ENCODE measurements at regions not wholly inside any gene's neighbourhood (a gene's known extent, or its start where the extent isn't known, plus 50 kb on each side); places are given as distances from the start of the nearest gene placed in this dataset.

- Histone ChIP-seq H3K9ac (no peak overlapping the region), H3K9me2 (ENCODE audit: insufficient read depth) (no peaks in the 10 kb centered on the region), H3F3A (ENCODE audit: insufficient read depth) (no peaks in the 10 kb centered on the region), H3K4me2 (ENCODE audit: unreplicated experiment) (no peak overlapping the region), H3K79me2 (ENCODE audit: insufficient read depth) (no peaks in the 10 kb centered on the region), H3K27ac (no peak overlapping the region), H3K4me3 (no peak overlapping the region), H3K36me3 (ENCODE audit: low read depth) (no peaks in the 10 kb centered on the region), H2AFZ (no peak overlapping the region), H3K27me3 (replicated peaks; ENCODE audit: insufficient read depth) (no peaks in the 10 kb centered on the region), H3K9me3 (ENCODE audit: low read depth) (no peaks in the 10 kb centered on the region), H4K20me1 (ENCODE audit: insufficient read depth) (no peaks in the 10 kb centered on the region), H3K4me1 (ENCODE audit: insufficient read depth) (no peaks in the 10 kb centered on the region)
- DNase-seq = no peak
- TF ChIP-seq EZH2phosphoT487 (IDR thresholded peaks at IDR 0.05; ENCODE audit: insufficient read depth, low read depth) = no peak
- no peak for TF ChIP-seq EZH2 (IDR thresholded peaks at IDR 0.05; ENCODE audit: insufficient read depth, poor library complexity, severe bottlenecking)
- in situ Hi-C loops (cut with MboI) = no loop called here
- WGBS, 2 experiments (ENCODE audit: low coverage in 1 of 2, low lambda C conversion rate in 2 of 2, missing lambda C conversion rate in 2 of 2) = 17 to 18% methylated on average over 8 of the region's 8 CpGs
Observed at GRCh38 chr2:5528706-5529105, 163.5 kb upstream of the SOX11 start.

GRCh38 chr2:5530011-5530696 is 162.0 kb upstream of the SOX11 start:
- Histone ChIP-seq H3K9ac (no peak overlapping the region), H3K4me3 (no peak overlapping the region), H2AFZ (no peak overlapping the region), H3K9me3 (ENCODE audit: low read depth) (no peaks in the 10 kb centered on the region), H4K20me1 (ENCODE audit: insufficient read depth) (no peaks in the 10 kb centered on the region), H3K27ac (no peak overlapping the region), H3K27me3 (replicated peaks; ENCODE audit: insufficient read depth) (no peaks in the 10 kb centered on the region), H3F3A (ENCODE audit: insufficient read depth) (no peaks in the 10 kb centered on the region), H3K79me2 (ENCODE audit: insufficient read depth) (no peaks in the 10 kb centered on the region), H3K36me3 (ENCODE audit: low read depth) (no peaks in the 10 kb centered on the region), H3K4me1 (ENCODE audit: insufficient read depth) (no peaks in the 10 kb centered on the region), H3K9me2 (ENCODE audit: insufficient read depth) (no peaks in the 10 kb centered on the region), H3K4me2 (ENCODE audit: unreplicated experiment) (no peak overlapping the region)
- WGBS, 2 experiments (ENCODE audit: low coverage in 1 of 2, low lambda C conversion rate in 2 of 2, missing lambda C conversion rate in 2 of 2) = 9 to 10% methylated on average over 11 of the region's 11 CpGs
- no peak for DNase-seq
- TF ChIP-seq EZH2phosphoT487 (IDR thresholded peaks at IDR 0.05; ENCODE audit: insufficient read depth, low read depth) = no peak
- TF ChIP-seq EZH2 (IDR thresholded peaks at IDR 0.05; ENCODE audit: insufficient read depth, poor library complexity, severe bottlenecking) = no peak
- in situ Hi-C loops (cut with MboI) = no loop called here

DNA sequence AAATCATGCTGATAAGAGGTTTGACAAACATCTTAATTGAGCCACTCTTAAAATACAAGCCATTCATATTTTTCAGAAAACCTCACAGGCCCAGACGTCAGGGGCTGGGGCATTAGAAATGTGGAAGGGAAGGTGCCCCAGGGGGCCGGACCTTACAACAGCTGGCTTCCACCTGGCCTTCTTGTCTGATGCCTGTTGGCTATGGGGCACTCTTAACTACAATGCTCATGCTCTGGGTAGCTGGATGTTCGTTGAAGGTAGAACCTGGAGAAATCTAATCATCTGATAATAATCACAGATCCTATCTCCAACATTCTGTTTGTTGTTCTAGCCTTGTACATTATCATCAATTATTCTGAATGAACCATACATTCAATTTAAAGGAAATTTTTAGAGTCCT is 156.9 kb upstream of the SOX11 start:
- Histone ChIP-seq H3K9ac (no peak overlapping the region), H3K9me2 (ENCODE audit: insufficient read depth) (no peaks in the 10 kb centered on the region), H2AFZ (no peak overlapping the region), H3K79me2 (ENCODE audit: insufficient read depth) (no peaks in the 10 kb centered on the region), H3K27me3 (replicated peaks; ENCODE audit: insufficient read depth) (no peaks in the 10 kb centered on the region), H4K20me1 (ENCODE audit: insufficient read depth) (no peaks in the 10 kb centered on the region), H3K4me3 (no peak overlapping the region), H3K36me3 (ENCODE audit: low read depth) (no peaks in the 10 kb centered on the region), H3K9me3 (ENCODE audit: low read depth) (no peaks in the 10 kb centered on the region), H3K4me2 (ENCODE audit: unreplicated experiment) (no peak overlapping the region), H3K27ac (no peak overlapping the region), H3K4me1 (ENCODE audit: insufficient read depth) (no peaks in the 10 kb centered on the region), H3F3A (ENCODE audit: insufficient read depth) (no peaks in the 10 kb centered on the region)
- DNase-seq = no peak
- 2 to 7% methylated on average over 3 of the region's 3 CpGs for WGBS, 2 experiments (ENCODE audit: low coverage in 1 of 2, low lambda C conversion rate in 2 of 2, missing lambda C conversion rate in 2 of 2)
- in situ Hi-C loops (cut with MboI) = no loop called here
- no peak for TF ChIP-seq EZH2phosphoT487 (IDR thresholded peaks at IDR 0.05; ENCODE audit: insufficient read depth, low read depth)
- TF ChIP-seq EZH2 (IDR thresholded peaks at IDR 0.05; ENCODE audit: insufficient read depth, poor library complexity, severe bottlenecking) = no peak

GRCh38 chr2:5537180-5537688 is 154.9 kb upstream of the SOX11 start:
- WGBS, 2 experiments (ENCODE audit: low coverage in 1 of 2, low lambda C conversion rate in 2 of 2, missing lambda C conversion rate in 2 of 2) = 29 to 32% methylated on average over 2 of the region's 2 CpGs
- H4K20me1 ChIP-seq (ENCODE audit: insufficient read depth) = no peaks in the 10 kb centered on the region
- no peaks in the 10 kb centered on the region for H3F3A ChIP-seq (ENCODE audit: insufficient read depth)
- H3K4me1 ChIP-seq (ENCODE audit: insufficient read depth) = no peaks in the 10 kb centered on the region
- H3K4me2 ChIP-seq (ENCODE audit: unreplicated experiment) = no peak overlapping the region
- H3K9ac ChIP-seq = no peak overlapping the region
- DNase-seq = no peak
- no peaks in the 10 kb centered on the region for H3K9me3 ChIP-seq (ENCODE audit: low read depth)
- no peaks in the 10 kb centered on the region for H3K27me3 ChIP-seq (replicated peaks; ENCODE audit: insufficient read depth)
- no peak overlapping the region for H3K27ac ChIP-seq
- H3K79me2 ChIP-seq (ENCODE audit: insufficient read depth) = no peaks in the 10 kb centered on the region
- H3K4me3 ChIP-seq = no peak overlapping the region
- no peak overlapping the region for H2AFZ ChIP-seq
- no peaks in the 10 kb centered on the region for H3K9me2 ChIP-seq (ENCODE audit: insufficient read depth)
- TF ChIP-seq EZH2 (IDR thresholded peaks at IDR 0.05; ENCODE audit: insufficient read depth, poor library complexity, severe bottlenecking) (no peak), EZH2phosphoT487 (IDR thresholded peaks at IDR 0.05; ENCODE audit: insufficient read depth, low read depth) (no peak)
- no peaks in the 10 kb centered on the region for H3K36me3 ChIP-seq (ENCODE audit: low read depth)
- in situ Hi-C loops (cut with MboI) = no loop called here

All from GM23248 (cell line).